Activated CD4-positive, alpha-beta T cell treated with anti-CD3 and anti-CD28 coated beads for 48 hours (primary cell): ENCODE measurements at regions not wholly inside any gene's neighbourhood (a gene's known extent, or its start where the extent isn't known, plus 50 kb on each side); places are given as distances from the start of the nearest gene placed in this dataset.

Experiments used
- DNase-seq: peaks from one replicate; pipeline ENCODE4 v3.0.0-alpha.2; 2020

GRCh38 chr11:19460718-19461405 is 220.1 kb upstream of the E2F8 start:
- no peak for DNase-seq

- no peak for DNase-seq
Measured at GRCh38 chr11:19459240-19459639, 218.5 kb upstream of the E2F8 start.

- no peak for DNase-seq
Measured at GRCh38 chr11:19458721-19459120, 218.0 kb upstream of the E2F8 start.

- DNase-seq, result no peak
Measured at GRCh38 chr11:19458231-19458630, 217.5 kb upstream of the E2F8 start.

- DNase-seq, result no peak
Measured at GRCh38 chr11:19455731-19456130, 215.0 kb upstream of the E2F8 start.

- no peak for DNase-seq
Measured at GRCh38 chr11:19453651-19454257, 213.0 kb upstream of the E2F8 start.

GRCh38 chr11:19451609-19452008 is 210.9 kb upstream of the E2F8 start:
- no peak for DNase-seq

GRCh38 chr11:19450282-19450681 is 209.5 kb upstream of the E2F8 start:
- DNase-seq, result no peak

GRCh38 chr11:19448651-19449050 is 207.9 kb upstream of the E2F8 start:
- no peak for DNase-seq

GRCh38 chr11:19447150-19447566 is 206.4 kb upstream of the E2F8 start:
- no peak for DNase-seq

GRCh38 chr11:19445771-19446170 is 205.0 kb upstream of the E2F8 start:
- no peak for DNase-seq

GRCh38 chr11:19444231-19444630 is 203.5 kb upstream of the E2F8 start:
- DNase-seq, result no peak

GRCh38 chr11:19442554-19442910 is 201.8 kb upstream of the E2F8 start:
- DNase-seq, result no peak

- peak; percentile 81 for DNase-seq
Measured at GRCh38 chr11:19441752-19442553, 201.2 kb upstream of the E2F8 start.

- peak; percentile 19 for DNase-seq
Measured at GRCh38 chr11:19441288-19441687, 200.5 kb upstream of the E2F8 start.

GRCh38 chr11:19437760-19438159 is 197.0 kb upstream of the E2F8 start:
- no peak for DNase-seq

GRCh38 chr11:19436932-19437331 is 196.2 kb upstream of the E2F8 start:
- no peak for DNase-seq

- DNase-seq, result no peak
Measured at GRCh38 chr11:19435306-19435989, 194.7 kb upstream of the E2F8 start.

GRCh38 chr11:19433791-19434190 is 193.0 kb upstream of the E2F8 start:
- DNase-seq, result no peak

- no peak for DNase-seq
Measured at GRCh38 chr11:19433367-19433766, 192.6 kb upstream of the E2F8 start.

- DNase-seq, result no peak
Measured at GRCh38 chr11:19432370-19433061, 191.8 kb upstream of the E2F8 start.

- no peak for DNase-seq
Measured at GRCh38 chr11:19430754-19431398, 190.1 kb upstream of the E2F8 start.
